Activated CD4-positive, alpha-beta T cell treated with anti-CD3 and anti-CD28 coated beads, Interleukin-2, amount 50 U/mL, for 24 hours (primary cell): ENCODE measurements at regions not wholly inside any gene's neighbourhood (a gene's known extent, or its start where the extent isn't known, plus 50 kb on each side); places are given as distances from the start of the nearest gene placed in this dataset.

Experiments used
- DNase-seq, 2 donors: peaks; one replicate each; pipeline ENCODE4 v3.0.0-alpha.2; 2020; ENCODE audit warnings: low read depth in 1 of 2, low spot score in 1 of 2

DNA sequence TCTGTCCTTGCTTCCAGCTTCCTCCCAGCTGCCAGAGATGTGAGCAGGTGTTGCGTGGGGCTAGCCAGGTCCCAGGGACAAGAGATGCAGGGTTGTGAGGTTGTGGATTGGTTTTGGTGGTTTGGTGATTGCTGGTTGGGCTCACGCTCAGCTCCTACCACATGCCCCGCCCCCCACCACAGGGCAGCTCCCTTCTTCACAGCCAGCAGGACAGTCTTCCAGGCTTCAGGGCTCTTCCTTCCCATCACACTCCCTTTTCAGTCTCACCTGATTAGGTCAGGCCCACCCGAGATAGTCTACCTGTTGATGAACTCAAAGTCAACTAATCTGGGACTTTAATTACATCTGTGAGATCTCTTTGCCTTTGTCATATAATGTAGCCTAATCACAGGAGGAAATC, 52.0 kb upstream of the GLI2 start:
- DNase-seq, result no peak

GRCh38 chr2:120684289-120685065, 51.2 kb upstream of the GLI2 start:
- DNase-seq, result no peak

DNA sequence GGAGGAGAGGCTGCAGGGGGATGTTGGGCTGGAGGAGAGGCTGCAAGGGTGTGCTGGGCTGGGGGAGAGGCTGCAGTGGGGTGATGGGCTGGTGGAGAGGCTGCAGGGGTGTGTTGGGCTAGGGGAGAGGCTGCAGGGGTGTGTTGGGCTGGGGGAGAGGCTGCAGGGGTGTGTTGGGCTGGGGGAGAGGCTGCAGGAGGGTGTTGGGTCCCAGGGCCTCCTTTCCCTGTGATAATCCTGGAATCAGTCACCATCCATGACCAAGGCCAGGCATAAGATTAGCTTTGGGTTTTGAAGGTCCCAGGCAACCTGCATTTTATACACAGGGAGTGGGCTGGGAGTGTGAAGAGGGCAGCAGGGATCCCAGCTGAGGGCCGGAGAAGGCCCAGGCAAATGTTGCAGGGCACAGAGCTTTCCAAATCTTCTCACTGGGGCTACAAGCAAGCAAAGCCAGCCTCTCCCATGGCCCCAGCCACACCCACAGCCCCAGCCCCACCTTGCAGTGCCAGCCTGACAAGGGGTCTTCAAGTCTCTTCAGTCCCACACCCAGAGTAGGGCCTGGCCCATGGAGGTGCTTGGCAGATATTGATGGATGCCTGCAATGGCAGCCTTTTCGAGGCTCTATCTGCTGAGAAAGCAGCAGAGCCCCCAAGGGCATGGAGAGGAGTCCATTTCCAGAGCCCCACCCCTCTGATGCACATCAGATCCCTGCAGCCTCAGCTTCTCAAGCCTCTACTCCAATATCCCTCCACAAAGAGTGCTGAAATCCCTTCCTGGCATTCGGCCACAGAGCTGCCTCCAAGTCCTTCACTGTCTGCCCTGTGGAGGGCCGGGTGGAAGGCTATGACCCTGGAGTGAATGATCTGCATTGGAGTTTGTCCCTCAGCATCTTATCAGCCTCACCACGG, 50.3 kb upstream of the GLI2 start:
- no peak for DNase-seq
